ENCODE measurements at regions not wholly inside any gene's neighbourhood (a gene's known extent, or its start where the extent isn't known, plus 50 kb on each side); places are given as distances from the start of the nearest gene placed in this dataset.

GRCh38 chr2:9707008-9707407 lies 76.2 kb upstream of the YWHAQ start:
- no peak overlapping the region for H2AFZ ChIP-seq
- no peaks in the 10 kb centered on the region for H3K4me1 ChIP-seq
- no peaks in the 10 kb centered on the region for H3K36me3 ChIP-seq (ENCODE audit: control insufficient read depth, insufficient read depth, low read length)
- TF ChIP-seq CTCF (IDR thresholded peaks at IDR 0.05): no peak
- H3K9me3 ChIP-seq (ENCODE audit: control insufficient read depth, low read length): no peaks in the 10 kb centered on the region
- no peak overlapping the region for H3K9ac ChIP-seq
- H3K4me2 ChIP-seq (ENCODE audit: low read length): no peak overlapping the region
- H3K27ac ChIP-seq: no peak overlapping the region
- H3K27me3 ChIP-seq (ENCODE audit: control insufficient read depth, insufficient read depth, low read length): no peaks in the 10 kb centered on the region
- H3K79me2 ChIP-seq: no peaks in the 10 kb centered on the region
- no peak overlapping the region for H3K4me3 ChIP-seq (ENCODE audit: low read depth, low read length)

GRCh38 chr2:9707611-9708160 lies 76.9 kb upstream of the YWHAQ start:
- Histone ChIP-seq H3K4me2 (ENCODE audit: low read length) (no peak overlapping the region), H3K36me3 (ENCODE audit: control insufficient read depth, insufficient read depth, low read length) (no peaks in the 10 kb centered on the region), H3K9me3 (ENCODE audit: control insufficient read depth, low read length) (no peaks in the 10 kb centered on the region), H3K27ac (no peak overlapping the region), H3K4me3 (ENCODE audit: low read depth, low read length) (no peak overlapping the region), H3K79me2 (no peaks in the 10 kb centered on the region), H3K9ac (no peak overlapping the region), H2AFZ (no peak overlapping the region), H3K27me3 (ENCODE audit: control insufficient read depth, insufficient read depth, low read length) (no peaks in the 10 kb centered on the region), H3K4me1 (no peaks in the 10 kb centered on the region)
- TF ChIP-seq CTCF (IDR thresholded peaks at IDR 0.05): no peak

- TF ChIP-seq CTCF (IDR thresholded peaks at IDR 0.05): no peak
- no peaks in the 10 kb centered on the region for H3K36me3 ChIP-seq (ENCODE audit: control insufficient read depth, insufficient read depth, low read length)
- H3K4me3 ChIP-seq (ENCODE audit: low read depth, low read length): no peak overlapping the region
- no peaks in the 10 kb centered on the region for H3K27me3 ChIP-seq (ENCODE audit: control insufficient read depth, insufficient read depth, low read length)
- H2AFZ ChIP-seq: no peak overlapping the region
- no peaks in the 10 kb centered on the region for H3K4me1 ChIP-seq
- no peak overlapping the region for H3K27ac ChIP-seq
- no peaks in the 10 kb centered on the region for H3K79me2 ChIP-seq
- H3K9ac ChIP-seq: no peak overlapping the region
- H3K9me3 ChIP-seq (ENCODE audit: control insufficient read depth, low read length): no peaks in the 10 kb centered on the region
- no peak overlapping the region for H3K4me2 ChIP-seq (ENCODE audit: low read length)
Measured at GRCh38 chr2:9708683-9709538, 78.1 kb upstream of the YWHAQ start.

GRCh38 chr2:9709539-9710285 lies 78.9 kb upstream of the YWHAQ start:
- Histone ChIP-seq H3K4me1 (no peaks in the 10 kb centered on the region), H2AFZ (no peak overlapping the region), H3K4me3 (ENCODE audit: low read depth, low read length) (no peak overlapping the region), H3K79me2 (no peaks in the 10 kb centered on the region), H3K9me3 (ENCODE audit: control insufficient read depth, low read length) (no peaks in the 10 kb centered on the region), H3K27me3 (ENCODE audit: control insufficient read depth, insufficient read depth, low read length) (no peaks in the 10 kb centered on the region), H3K9ac (no peak overlapping the region), H3K27ac (no peak overlapping the region), H3K36me3 (ENCODE audit: control insufficient read depth, insufficient read depth, low read length) (no peaks in the 10 kb centered on the region), H3K4me2 (ENCODE audit: low read length) (no peak overlapping the region)
- TF ChIP-seq CTCF (IDR thresholded peaks at IDR 0.05): no peak
